Activated T-cell treated with anti-CD3 and anti-CD28 coated beads for 24 hours (primary cell): ENCODE measurements at regions not wholly inside any gene's neighbourhood (a gene's known extent, or its start where the extent isn't known, plus 50 kb on each side); places are given as distances from the start of the nearest gene placed in this dataset.
"Not testable (repeated sequence)": the region's sequence is repeated elsewhere in the genome, so short reads cannot be mapped to it uniquely, and the experiment has no call there.

Experiments
- DNase-seq: peaks from one replicate; pipeline ENCODE4 v3.0.0-alpha.2; 2020; ENCODE audit warnings: low read depth

- DNase-seq = no peak
Measured at GRCh38 chr6:141056945-141057625, 1075.6 kb upstream of the GJE1 start.

GRCh38 chr6:141050471-141050870 is 1082.3 kb upstream of the GJE1 start:
- no peak for DNase-seq

- no peak for DNase-seq
Measured at GRCh38 chr6:141048451-141048850, 1084.3 kb upstream of the GJE1 start.

- not testable (repeated sequence) for DNase-seq
Measured at GRCh38 chr6:141046496-141046895, 1086.2 kb upstream of the GJE1 start.

GRCh38 chr6:141041596-141042087 is 1091.1 kb upstream of the GJE1 start:
- no peak for DNase-seq

- DNase-seq = no peak
Measured at GRCh38 chr6:141035312-141036200, 1097.2 kb upstream of the GJE1 start.

- no peak for DNase-seq
Measured at GRCh38 chr6:141033101-141033500, 1099.6 kb upstream of the GJE1 start.

GRCh38 chr6:141029908-141030307 is 1102.8 kb upstream of the GJE1 start:
- DNase-seq = no peak

- no peak for DNase-seq
Measured at GRCh38 chr6:141028791-141029280, 1103.9 kb upstream of the GJE1 start.

GRCh38 chr6:141026504-141026903 is 1106.2 kb upstream of the GJE1 start:
- DNase-seq = no peak

GRCh38 chr6:141024526-141024925 is 1108.2 kb upstream of the GJE1 start:
- DNase-seq = no peak

- no peak for DNase-seq
Measured at GRCh38 chr6:141017941-141018340, 1114.8 kb upstream of the GJE1 start.

- no peak for DNase-seq
Measured at GRCh38 chr6:141000917-141001316, 1131.8 kb upstream of the GJE1 start.

- DNase-seq = no peak
Measured at GRCh38 chr6:140993515-140993914, 1139.2 kb upstream of the GJE1 start.

- DNase-seq = no peak
Measured at GRCh38 chr6:140992678-140993077, 1140.0 kb upstream of the GJE1 start.

GRCh38 chr6:140988780-140989179 is 1143.9 kb upstream of the GJE1 start:
- DNase-seq = no peak

GRCh38 chr6:140987364-140988155 is 1145.2 kb upstream of the GJE1 start:
- no peak for DNase-seq

GRCh38 chr6:140985679-140986275 is 1146.9 kb upstream of the GJE1 start:
- no peak for DNase-seq

GRCh38 chr6:140980265-140980887 is 1152.3 kb upstream of the GJE1 start:
- DNase-seq = no peak

- no peak for DNase-seq
Measured at GRCh38 chr6:140979642-140980091, 1153.1 kb upstream of the GJE1 start.

GRCh38 chr6:140977403-140977802 is 1155.3 kb upstream of the GJE1 start:
- no peak for DNase-seq
